Lower leg skin (tissue), 3 donors: ENCODE measurements at regions not wholly inside any gene's neighbourhood (a gene's known extent, or its start where the extent isn't known, plus 50 kb on each side); places are given as distances from the start of the nearest gene placed in this dataset.

ENCODE experiments used
- POLR2A ChIP-seq, 2 donors: fragments of 450-650 bp; IDR thresholded peaks; one replicate each; pipeline ENCODE4 v1.6.1; 2016 to 2017; ENCODE audit warnings: antibody characterized with exemption in 2 of 2, mild to moderate bottlenecking in 1 of 2, moderate library complexity in 1 of 2
- TF ChIP-seq, protein P1 (sequence below), 3 donors: fragments of 450-650 bp; IDR thresholded peaks; one replicate each; pipeline ENCODE4 v1.5.1; 2016; ENCODE audit warnings: antibody characterized with exemption in 3 of 3, mild to moderate bottlenecking in 3 of 3, moderate library complexity in 2 of 3

DNA sequence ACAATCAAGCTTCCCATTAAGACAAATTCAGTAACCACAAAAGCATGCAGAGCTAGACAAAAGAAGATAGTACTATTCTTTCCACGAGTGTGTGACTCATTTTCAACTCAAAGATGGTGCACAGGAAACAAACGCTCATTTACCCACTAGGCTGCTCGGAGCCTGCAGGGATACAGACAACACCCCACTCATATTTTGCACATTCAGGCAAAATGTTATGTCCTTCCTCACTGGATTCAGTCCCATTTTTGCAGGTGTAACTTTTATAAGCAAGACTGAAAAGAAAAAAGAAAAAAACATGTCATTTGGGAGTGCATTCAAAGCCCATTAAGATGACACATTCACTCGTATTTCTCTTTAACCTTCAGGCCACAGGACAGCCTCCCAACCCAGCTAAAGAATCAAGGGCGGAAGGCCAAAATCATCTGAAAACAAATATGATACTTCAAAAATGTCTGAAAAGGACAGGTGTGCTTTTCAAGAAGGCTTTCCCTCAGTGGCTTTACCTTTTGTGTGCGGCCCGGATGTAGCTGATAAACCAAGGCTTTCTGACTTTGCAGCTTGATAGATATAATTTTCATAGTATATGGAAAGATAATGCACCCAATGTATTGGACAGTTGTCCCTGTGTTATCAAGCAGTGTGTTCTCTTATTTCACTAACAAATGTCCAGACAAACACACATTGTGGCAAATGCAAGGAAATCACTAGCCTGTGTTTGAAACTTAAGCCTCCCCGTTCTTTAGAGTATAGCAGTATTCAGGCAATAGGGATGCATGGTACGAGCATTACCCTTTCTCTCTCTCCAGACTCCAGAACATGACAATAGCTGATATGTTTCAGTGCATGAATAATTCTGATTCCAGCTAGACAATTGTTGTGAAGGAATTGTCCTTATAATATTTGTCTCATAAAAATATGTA, 147.8 kb upstream of the KRR1 start:
- TF ChIP-seq, protein P1, sequence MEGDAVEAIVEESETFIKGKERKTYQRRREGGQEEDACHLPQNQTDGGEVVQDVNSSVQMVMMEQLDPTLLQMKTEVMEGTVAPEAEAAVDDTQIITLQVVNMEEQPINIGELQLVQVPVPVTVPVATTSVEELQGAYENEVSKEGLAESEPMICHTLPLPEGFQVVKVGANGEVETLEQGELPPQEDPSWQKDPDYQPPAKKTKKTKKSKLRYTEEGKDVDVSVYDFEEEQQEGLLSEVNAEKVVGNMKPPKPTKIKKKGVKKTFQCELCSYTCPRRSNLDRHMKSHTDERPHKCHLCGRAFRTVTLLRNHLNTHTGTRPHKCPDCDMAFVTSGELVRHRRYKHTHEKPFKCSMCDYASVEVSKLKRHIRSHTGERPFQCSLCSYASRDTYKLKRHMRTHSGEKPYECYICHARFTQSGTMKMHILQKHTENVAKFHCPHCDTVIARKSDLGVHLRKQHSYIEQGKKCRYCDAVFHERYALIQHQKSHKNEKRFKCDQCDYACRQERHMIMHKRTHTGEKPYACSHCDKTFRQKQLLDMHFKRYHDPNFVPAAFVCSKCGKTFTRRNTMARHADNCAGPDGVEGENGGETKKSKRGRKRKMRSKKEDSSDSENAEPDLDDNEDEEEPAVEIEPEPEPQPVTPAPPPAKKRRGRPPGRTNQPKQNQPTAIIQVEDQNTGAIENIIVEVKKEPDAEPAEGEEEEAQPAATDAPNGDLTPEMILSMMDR (IDR thresholded peaks at IDR 0.05) = no peak
- no peak for TF ChIP-seq POLR2A (IDR thresholded peaks at IDR 0.05)
